WERI-Rb-1 (cell line): ENCODE measurements at regions not wholly inside any gene's neighbourhood (a gene's known extent, or its start where the extent isn't known, plus 50 kb on each side); places are given as distances from the start of the nearest gene placed in this dataset.

Source experiments
- DNase-seq: peaks from one replicate; pipeline ENCODE4 v3.0.0-alpha.2; 2020
- H3K27ac ChIP-seq: fragments of 250-450 bp; sonication (Bioruptor Pico); 2 replicates; pipeline ENCODE4 v1.5.1; 2020; ENCODE audit warnings: mild to moderate bottlenecking, moderate library complexity
- H3K27me3 ChIP-seq: fragments of 250-450 bp; sonication (Bioruptor Pico); 2 replicates; pipeline ENCODE4 v1.5.1; 2021; ENCODE audit warnings: mild to moderate bottlenecking, low read depth, moderate library complexity; ENCODE audit not compliant: insufficient read depth, severe bottlenecking
- H3K36me3 ChIP-seq: fragments of 250-450 bp; sonication (Bioruptor Pico); 2 replicates; pipeline ENCODE4 v1.5.1; 2020; ENCODE audit warnings: mild to moderate bottlenecking, moderate library complexity
- H3K4me3 ChIP-seq: 2 replicates; pipeline ENCODE4 v1.5.1; 2011; ENCODE audit warnings: low read depth, mild to moderate bottlenecking, control low read depth, low read length
- H3K9me3 ChIP-seq: fragments of 250-450 bp; sonication (Bioruptor Pico); 2 replicates; pipeline ENCODE4 v1.5.1; 2021; ENCODE audit warnings: mild to moderate bottlenecking, moderate library complexity; ENCODE audit not compliant: severe bottlenecking
- TF ChIP-seq, protein P1 (sequence below): IDR thresholded peaks from 2 replicates; pipeline ENCODE4 v1.5.1; 2011; ENCODE audit warnings: low read depth, mild to moderate bottlenecking, control low read depth, inconsistent platforms, low read length

DNA sequence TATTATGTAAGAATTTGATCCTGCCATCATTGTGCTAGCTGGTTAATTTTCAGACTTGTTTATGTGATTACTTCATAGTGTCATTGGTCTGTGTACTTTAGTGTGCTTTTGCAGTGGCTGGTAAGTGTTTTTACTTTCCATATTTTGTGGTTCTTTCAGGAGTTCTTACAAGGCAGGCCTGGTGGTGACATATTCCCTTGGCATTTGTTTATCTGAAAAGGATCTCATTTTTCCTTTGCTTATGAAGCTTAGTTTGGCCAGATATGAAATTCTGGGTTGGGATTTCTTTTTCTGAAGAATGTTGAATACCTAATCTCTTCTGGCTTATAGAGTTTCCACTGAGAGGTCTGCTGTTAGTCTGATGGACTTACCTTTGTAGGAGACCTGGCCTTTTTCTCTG is 72.8 kb upstream of the MC4R start:
- no peak overlapping the region for H3K27ac ChIP-seq
- no peak for DNase-seq

DNA sequence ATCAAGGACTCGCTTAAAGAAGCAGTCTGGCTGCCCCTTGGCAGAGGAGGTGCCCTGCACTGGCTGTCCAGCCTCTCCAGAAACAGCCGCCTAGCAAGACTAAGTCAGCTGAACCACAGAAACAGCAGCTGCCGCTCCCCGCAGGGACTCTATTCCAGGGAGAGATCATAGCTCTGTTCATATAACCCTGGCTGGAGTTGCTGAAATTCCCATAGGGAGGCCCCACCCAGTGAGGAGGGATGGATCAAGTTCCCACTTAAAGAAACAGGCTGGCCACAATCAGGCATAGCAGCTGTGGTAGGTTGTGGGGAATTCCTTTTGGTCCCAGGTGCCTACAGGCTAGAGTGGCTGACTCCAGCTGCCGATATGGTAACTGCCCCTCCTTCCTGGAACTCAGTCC is 74.2 kb upstream of the MC4R start:
- Histone ChIP-seq H3K36me3 (no peaks in the 10 kb centered on the region), H3K4me3 (no peak overlapping the region), H3K27ac (no peak overlapping the region), H3K27me3 (no peaks in the 10 kb centered on the region), H3K9me3 (no peaks in the 10 kb centered on the region)
- TF ChIP-seq, protein P1, sequence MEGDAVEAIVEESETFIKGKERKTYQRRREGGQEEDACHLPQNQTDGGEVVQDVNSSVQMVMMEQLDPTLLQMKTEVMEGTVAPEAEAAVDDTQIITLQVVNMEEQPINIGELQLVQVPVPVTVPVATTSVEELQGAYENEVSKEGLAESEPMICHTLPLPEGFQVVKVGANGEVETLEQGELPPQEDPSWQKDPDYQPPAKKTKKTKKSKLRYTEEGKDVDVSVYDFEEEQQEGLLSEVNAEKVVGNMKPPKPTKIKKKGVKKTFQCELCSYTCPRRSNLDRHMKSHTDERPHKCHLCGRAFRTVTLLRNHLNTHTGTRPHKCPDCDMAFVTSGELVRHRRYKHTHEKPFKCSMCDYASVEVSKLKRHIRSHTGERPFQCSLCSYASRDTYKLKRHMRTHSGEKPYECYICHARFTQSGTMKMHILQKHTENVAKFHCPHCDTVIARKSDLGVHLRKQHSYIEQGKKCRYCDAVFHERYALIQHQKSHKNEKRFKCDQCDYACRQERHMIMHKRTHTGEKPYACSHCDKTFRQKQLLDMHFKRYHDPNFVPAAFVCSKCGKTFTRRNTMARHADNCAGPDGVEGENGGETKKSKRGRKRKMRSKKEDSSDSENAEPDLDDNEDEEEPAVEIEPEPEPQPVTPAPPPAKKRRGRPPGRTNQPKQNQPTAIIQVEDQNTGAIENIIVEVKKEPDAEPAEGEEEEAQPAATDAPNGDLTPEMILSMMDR = no peak
- no peak for DNase-seq

More for the DNA sequence above, 72.8 kb upstream of the MC4R start:
- TF ChIP-seq, protein P1 = no peak
- no peaks in the 10 kb centered on the region for H3K27me3 ChIP-seq
- no peak overlapping the region for H3K4me3 ChIP-seq
- no peaks in the 10 kb centered on the region for H3K36me3 ChIP-seq
- H3K9me3 ChIP-seq = no peaks in the 10 kb centered on the region

DNA sequence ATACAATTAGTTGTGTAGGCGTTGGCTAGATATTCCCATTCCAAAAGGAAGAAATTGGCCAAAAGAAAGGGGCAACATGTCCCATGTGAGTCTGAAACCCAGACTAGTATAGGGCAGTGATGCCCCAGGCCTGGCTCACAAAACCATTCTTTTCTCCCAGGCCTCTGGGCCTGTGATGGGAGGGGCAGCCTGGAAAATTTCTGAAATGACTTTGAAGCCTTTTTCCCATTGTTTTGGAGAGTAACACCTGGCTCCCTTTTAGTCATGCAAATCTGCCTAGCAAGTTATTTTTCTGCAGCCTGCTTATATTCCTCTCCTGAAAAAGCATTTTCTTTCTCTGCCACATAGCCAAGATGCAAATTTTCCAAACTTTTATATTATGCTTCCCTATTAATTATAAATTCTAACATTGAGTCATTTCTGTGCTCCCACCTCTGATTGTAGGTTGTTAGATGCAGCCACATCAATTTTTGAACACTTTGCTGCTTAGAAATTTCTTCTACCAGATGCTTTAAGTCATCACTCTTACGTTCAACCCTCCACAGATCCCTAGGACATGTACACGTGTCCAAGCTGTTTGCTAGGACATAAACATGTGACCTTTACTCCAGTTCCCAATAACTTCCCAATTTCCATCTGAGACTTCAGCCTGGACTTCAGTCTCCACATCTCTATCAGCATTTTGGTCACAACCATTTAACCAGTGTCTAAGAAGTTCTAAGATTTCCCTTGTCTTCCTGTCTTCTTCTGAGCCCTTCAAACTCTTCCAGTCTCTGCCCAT is 76.1 kb upstream of the MC4R start:
- DNase-seq = no peak
- Histone ChIP-seq H3K4me3 (no peak overlapping the region), H3K27ac (no peak overlapping the region), H3K9me3 (no peaks in the 10 kb centered on the region), H3K27me3 (no peaks in the 10 kb centered on the region), H3K36me3 (no peaks in the 10 kb centered on the region)
- TF ChIP-seq, protein P1 = no peak

DNA sequence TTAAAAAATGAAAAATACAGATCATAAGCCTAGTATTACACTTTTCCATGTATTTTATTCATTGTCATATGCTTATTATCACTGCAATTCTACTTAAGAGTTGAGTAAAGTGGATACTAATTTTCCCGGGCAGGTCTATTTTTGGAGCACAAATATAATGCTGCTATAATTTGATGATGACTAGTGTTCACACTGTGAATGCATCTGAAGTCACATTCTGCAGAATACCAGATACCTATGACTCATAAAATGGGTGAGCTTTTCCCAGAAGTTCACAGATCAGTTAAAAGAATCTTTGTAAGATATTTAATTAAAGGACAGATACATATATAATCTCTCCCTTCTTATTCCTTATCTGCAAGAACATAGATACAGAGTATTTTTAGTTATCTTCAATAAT is 79.8 kb upstream of the MC4R start:
- Histone ChIP-seq H3K4me3 (no peak overlapping the region), H3K36me3 (no peaks in the 10 kb centered on the region), H3K27ac (no peak overlapping the region), H3K27me3 (no peaks in the 10 kb centered on the region), H3K9me3 (no peaks in the 10 kb centered on the region)
- TF ChIP-seq, protein P1 = no peak
- DNase-seq = no peak

DNA sequence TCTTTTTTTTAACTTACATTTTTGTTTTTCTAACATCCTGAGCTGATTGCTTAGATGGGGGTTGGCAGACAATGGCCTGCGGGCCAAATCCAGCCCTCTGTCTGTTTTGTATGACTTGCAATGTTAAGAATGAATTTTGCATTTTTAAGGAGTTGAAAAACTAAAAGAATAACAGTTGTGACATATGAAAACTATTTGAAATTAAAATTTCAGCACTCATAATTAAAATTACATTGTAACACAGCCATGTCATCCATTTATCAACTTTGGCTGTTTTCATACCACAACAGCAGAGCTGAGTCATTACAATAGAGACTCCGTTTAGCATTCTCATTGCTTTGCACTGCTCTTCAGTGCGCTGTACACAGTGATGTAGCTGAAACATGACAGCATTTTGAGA is 94.1 kb upstream of the MC4R start:
- TF ChIP-seq, protein P1 = no peak
- Histone ChIP-seq H3K27me3 (no peaks in the 10 kb centered on the region), H3K36me3 (no peaks in the 10 kb centered on the region), H3K9me3 (no peaks in the 10 kb centered on the region), H3K4me3 (no peak overlapping the region), H3K27ac (no peak overlapping the region)
- no peak for DNase-seq
